ENCODE measurements at regions not wholly inside any gene's neighbourhood (a gene's known extent, or its start where the extent isn't known, plus 50 kb on each side); places are given as distances from the start of the nearest gene placed in this dataset.
"Not testable (repeated sequence)": the region's sequence is repeated elsewhere in the genome, so short reads cannot be mapped to it uniquely, and the experiment has no call there.

DNA sequence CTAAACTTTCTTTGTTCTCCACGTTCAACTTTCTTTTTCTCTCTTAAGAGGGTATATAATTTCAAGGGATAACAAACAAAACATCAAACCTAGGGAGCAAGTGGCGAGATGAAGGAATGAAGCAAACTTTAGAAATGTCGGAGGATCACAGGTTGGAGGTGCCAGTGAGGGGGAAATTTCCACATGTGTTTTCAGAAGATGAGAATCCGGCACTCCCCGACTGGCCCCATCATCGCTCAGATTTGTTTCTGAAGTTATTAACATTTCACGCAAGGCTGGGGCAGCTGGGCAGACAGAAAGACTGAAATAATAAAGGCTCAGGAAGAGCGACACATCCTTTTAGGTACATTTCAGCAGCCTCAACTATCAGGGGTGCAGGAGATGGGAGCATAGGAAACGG is 134.9 kb downstream of the SMIM20 start:
- Mint-ChIP-seq H3K27me3 (peaks cover 9% of the 10 kb centered on the region), H3K36me3 (no peaks in the 10 kb centered on the region)

DNA sequence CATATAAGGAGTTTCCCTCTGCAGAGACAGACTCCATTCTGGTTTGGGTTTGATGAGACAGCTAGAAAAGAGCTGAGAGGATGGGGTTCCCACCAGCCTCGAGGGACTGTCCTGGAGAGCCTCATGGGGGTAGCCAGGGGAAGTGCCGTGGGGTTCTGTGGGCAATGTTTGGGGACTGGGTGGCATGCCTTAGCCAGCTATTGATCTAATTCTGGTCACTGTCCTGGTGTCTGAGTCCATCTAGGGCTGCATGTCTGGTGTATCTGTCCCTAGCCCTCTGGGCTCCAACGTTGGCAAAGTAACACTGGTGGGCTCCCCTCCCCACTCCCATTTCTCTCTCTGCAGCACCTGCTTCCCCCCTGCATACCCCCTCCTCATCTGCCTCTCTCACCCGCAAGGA is 135.4 kb downstream of the SMIM20 start:
- no peak overlapping the region for H3K4me3 Mint-ChIP-seq
- peaks cover 1% of the 10 kb centered on the region for H3K4me1 Mint-ChIP-seq (ENCODE audit: low read depth)
- H3K36me3 Mint-ChIP-seq, result no peaks in the 10 kb centered on the region
- H3K9me3 Mint-ChIP-seq (ENCODE audit: low read depth), result no peaks in the 10 kb centered on the region
- H3K27ac Mint-ChIP-seq, result no peak overlapping the region
- H3K27me3 Mint-ChIP-seq, result peaks cover 9% of the 10 kb centered on the region

More for the DNA sequence above, 134.9 kb downstream of the SMIM20 start:
- peaks cover 1% of the 10 kb centered on the region for H3K4me1 Mint-ChIP-seq (ENCODE audit: low read depth)
- no peak overlapping the region for H3K27ac Mint-ChIP-seq
- H3K9me3 Mint-ChIP-seq (ENCODE audit: low read depth), result no peaks in the 10 kb centered on the region
- no peak overlapping the region for H3K4me3 Mint-ChIP-seq

DNA sequence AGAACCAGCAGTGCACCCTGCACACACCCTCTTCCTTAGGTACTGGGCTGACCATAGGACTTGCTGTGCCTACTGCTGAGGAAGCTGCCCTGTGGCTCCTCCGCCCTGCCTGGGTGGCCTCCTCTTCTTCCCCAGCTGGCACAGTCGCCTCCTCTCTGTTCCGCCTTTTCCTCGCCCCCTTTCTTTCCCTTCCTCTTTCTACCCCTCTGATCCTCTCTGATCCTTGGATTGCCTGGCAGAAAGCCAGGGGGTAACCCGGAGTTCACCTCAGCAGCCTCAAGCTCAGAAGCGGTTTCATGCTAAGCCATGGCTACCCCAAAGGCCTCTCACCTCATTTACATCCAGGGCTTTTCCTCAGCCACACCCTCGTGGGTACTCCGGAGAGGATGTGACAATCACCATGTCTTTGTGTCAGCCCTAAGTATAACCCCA is 136.2 kb downstream of the SMIM20 start:
- Mint-ChIP-seq H3K36me3 (no peaks in the 10 kb centered on the region), H3K4me3 (no peak overlapping the region), H3K9me3 (ENCODE audit: low read depth) (no peaks in the 10 kb centered on the region), H3K27me3 (peaks cover 6% of the 10 kb centered on the region), H3K4me1 (ENCODE audit: low read depth) (peaks cover 2% of the 10 kb centered on the region), H3K27ac (peak overlapping the region; percentile 19)

DNA sequence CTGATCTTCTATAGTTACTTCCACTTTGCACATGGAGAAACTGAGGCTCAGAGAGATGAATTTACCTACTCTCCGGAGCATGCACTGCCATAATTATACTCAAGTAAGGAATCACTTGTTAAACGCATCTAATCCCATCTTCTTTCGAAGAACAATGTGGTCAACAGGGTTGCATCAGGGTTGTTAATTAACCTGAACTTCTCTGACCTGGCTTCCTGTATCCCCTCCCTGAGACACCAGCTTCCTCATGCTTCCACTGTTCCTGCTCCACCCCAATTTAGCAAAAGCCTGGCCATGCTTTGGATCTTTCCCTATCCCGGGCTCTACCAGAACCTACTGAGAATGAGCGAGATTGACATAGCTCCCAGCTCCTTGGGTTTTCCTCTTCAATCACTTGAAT is 136.7 kb downstream of the SMIM20 start:
- Mint-ChIP-seq H3K27me3 (peaks cover 6% of the 10 kb centered on the region), H3K4me3 (no peak overlapping the region), H3K9me3 (ENCODE audit: low read depth) (no peaks in the 10 kb centered on the region), H3K36me3 (no peaks in the 10 kb centered on the region), H3K27ac (no peak overlapping the region), H3K4me1 (ENCODE audit: low read depth) (peaks cover 2% of the 10 kb centered on the region)

DNA sequence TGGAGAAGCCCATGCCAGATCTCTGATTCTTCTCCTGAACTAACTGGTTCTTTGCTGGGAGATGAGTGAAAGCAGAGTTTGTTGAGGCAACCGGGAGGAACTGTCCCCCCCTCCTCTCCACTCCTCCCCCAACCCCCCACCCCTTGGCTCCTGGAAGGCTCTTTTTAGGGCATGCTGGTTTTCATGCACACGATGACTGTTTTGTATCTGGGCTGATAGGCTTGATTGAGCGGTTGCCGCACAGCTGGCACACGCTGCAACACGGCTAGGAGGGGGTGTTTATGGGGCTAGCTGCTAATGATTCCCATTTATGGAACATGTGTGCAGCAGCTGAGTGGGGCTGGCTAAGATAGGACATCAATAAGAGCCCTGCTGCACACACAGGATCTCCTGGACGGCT is 137.2 kb downstream of the SMIM20 start:
- Mint-ChIP-seq H3K4me1 (ENCODE audit: low read depth) (peaks cover 2% of the 10 kb centered on the region), H3K36me3 (no peaks in the 10 kb centered on the region), H3K27ac (no peak overlapping the region), H3K4me3 (no peak overlapping the region), H3K27me3 (peaks cover 6% of the 10 kb centered on the region), H3K9me3 (ENCODE audit: low read depth) (no peaks in the 10 kb centered on the region)

DNA sequence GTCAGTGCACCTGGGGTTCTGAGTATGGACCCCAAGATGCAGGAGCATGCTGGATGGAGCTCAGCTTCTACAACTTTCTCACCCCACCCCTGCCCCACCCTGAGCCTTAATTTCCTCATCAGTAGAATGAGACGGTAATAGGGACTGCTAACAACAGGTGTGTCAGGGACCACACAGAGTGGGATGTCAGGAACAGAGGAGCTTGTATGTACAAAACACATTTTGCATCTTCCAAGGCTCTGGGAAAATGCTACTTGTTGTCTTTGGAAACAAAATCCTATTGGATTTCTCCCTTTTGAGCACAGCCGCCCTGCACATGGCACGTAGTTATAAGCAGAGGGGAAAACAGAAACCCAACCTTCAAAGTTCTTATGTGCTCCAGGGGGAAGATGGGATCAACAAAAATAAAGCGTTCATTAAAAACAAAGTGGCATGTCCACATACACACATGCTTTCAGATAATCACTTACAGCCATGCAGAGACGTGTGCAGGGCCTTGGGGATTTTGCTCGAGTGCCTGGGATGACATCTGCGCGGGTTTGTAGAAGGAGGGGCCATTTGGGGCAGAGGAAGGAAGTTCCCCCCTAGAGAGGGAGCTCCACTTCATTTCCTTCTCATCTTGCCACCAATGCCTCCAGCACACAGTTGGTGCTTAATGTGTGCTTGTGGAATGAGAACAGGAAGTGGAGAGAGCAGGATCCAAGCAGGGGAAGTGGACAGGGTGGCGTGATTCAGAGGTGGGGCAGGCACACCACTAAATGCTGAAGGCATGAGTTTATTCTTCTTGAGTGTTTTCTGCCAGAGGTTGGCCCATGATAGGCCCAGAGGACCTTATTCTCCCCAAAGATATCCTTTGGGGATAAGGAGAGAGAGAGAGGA is 138.9 kb downstream of the SMIM20 start:
- Mint-ChIP-seq H3K36me3 (no peaks in the 10 kb centered on the region), H3K4me3 (no peak overlapping the region), H3K4me1 (ENCODE audit: low read depth) (peaks cover 2% of the 10 kb centered on the region), H3K9me3 (ENCODE audit: low read depth) (no peaks in the 10 kb centered on the region), H3K27ac (no peak overlapping the region), H3K27me3 (peaks cover 12% of the 10 kb centered on the region)

DNA sequence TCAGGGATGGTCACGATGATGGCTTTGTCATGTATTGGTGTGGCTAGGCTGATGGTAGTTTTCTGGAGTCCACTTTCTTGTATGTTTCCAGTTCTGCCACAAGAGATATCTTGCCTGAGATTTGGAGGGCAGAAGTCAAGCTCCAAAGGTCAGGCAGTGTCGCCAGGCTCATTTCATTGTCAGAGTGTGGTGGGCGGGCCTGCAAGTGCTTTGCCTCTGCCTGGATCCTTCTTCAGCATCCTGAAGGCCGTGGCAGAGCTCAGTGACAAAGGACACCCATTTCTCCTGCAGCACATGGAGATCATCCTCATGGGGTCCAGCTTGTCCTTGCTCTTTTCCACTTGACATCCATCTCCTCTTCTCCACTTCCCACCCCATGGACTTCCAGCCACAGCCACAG is 139.7 kb downstream of the SMIM20 start:
- no peaks in the 10 kb centered on the region for H3K36me3 Mint-ChIP-seq

DNA sequence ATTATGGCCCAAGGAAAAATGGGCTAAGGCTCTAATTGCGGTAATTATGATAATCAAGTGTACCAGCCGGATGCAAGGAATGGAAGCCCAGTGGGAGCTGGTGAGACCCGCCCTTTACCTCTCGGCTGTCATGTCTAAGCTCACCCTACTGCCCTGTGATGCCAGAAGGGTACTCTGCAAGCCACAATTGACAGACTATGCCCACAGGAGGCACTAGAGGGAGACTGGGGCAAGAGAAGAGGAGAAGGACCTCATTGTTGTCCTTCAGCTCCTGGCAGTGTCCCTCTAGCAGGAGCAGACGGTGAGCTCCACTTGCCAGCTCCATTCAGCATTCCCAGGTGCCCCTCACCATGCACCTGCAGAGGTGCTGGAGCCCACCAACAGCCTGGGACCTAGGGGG is 141.8 kb downstream of the SMIM20 start:
- peaks cover 12% of the 10 kb centered on the region for H3K4me1 Mint-ChIP-seq (ENCODE audit: low read depth)
- peaks cover 2% of the 10 kb centered on the region for H3K36me3 Mint-ChIP-seq
- peaks cover 6% of the 10 kb centered on the region for H3K27me3 Mint-ChIP-seq
- H3K27ac Mint-ChIP-seq, result no peak overlapping the region
- H3K9me3 Mint-ChIP-seq (ENCODE audit: low read depth), result no peaks in the 10 kb centered on the region
- H3K4me3 Mint-ChIP-seq, result no peak overlapping the region

More for the DNA sequence above, 139.7 kb downstream of the SMIM20 start:
- Mint-ChIP-seq H3K9me3 (ENCODE audit: low read depth) (no peaks in the 10 kb centered on the region), H3K4me1 (ENCODE audit: low read depth) (peaks cover 8% of the 10 kb centered on the region), H3K27ac (no peak overlapping the region), H3K4me3 (no peak overlapping the region), H3K27me3 (peaks cover 12% of the 10 kb centered on the region)

DNA sequence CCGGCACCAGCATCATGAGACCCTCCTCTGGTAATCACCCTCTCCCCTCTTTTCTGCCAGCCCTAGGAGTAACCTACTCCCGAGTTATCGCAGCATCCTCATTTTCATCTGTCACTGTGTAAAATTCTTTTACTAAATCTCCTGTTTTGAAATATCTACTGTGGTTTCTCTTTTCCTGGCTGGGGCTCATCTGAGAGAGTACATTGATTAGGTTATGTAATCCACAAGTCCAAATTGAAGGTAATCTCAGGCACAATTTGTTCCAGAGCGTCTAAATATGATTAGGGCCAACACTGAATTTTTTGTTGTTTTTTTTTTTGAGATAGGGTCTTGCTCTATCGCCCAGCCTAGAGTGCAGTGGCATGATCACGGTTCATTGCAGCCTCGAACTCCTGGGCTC is 142.4 kb downstream of the SMIM20 start:
- H3K27ac Mint-ChIP-seq, result no peak overlapping the region
- H3K27me3 Mint-ChIP-seq, result peaks cover 6% of the 10 kb centered on the region
- H3K36me3 Mint-ChIP-seq, result peaks cover 2% of the 10 kb centered on the region
- H3K4me1 Mint-ChIP-seq (ENCODE audit: low read depth), result peaks cover 12% of the 10 kb centered on the region
- H3K4me3 Mint-ChIP-seq, result no peak overlapping the region
- no peaks in the 10 kb centered on the region for H3K9me3 Mint-ChIP-seq (ENCODE audit: low read depth)

DNA sequence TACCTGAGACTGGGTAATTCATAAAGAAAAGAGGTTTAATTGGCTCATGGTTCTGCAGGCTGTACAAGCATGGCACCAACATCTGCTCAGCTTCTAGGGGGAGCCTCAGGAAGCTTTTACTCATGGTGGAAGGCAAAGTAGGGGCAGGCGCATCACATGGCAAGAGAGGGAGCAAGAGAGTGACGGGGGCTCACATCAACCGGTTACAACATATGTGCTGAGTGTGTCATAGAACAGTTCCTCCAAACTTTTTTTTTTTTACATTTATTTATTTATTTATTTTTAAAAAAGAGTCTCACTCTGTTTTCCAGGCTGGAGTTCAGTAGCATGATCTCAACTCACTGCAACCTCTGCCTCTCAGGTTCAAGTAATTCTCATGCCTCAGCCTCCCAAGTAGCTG is 143.8 kb downstream of the SMIM20 start:
- H3K9me3 Mint-ChIP-seq (ENCODE audit: low read depth); H3K27me3 Mint-ChIP-seq; H3K4me3 Mint-ChIP-seq; H3K27ac Mint-ChIP-seq; H3K36me3 Mint-ChIP-seq: not testable (repeated sequence)
- H3K4me1 Mint-ChIP-seq (ENCODE audit: low read depth), result peaks cover 12% of the 10 kb centered on the region

DNA sequence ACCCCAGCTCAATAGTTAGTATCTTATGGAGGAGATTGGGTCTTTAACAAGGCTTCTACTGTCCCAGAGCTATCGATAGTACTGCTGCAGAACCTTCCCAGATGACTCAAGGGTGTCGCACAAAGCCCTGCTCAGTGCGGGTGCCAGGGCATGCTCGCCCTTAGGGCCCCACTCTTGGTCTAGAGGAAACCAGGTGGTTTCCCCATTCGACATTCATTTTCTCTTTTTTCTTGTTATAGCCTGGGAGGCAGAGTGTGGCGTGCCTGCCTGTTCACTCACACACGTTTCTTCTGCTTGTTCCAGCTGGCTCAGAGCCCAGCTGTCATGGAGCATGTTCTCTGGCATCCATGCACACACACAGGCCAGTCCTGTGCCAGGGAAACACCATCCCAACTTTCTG is 144.5 kb downstream of the SMIM20 start:
- Mint-ChIP-seq H3K36me3 (peaks cover 2% of the 10 kb centered on the region), H3K27ac (peak overlapping the region; percentile 36), H3K4me3 (no peak overlapping the region), H3K27me3 (peaks cover 6% of the 10 kb centered on the region), H3K9me3 (ENCODE audit: low read depth) (no peaks in the 10 kb centered on the region), H3K4me1 (ENCODE audit: low read depth) (peaks cover 12% of the 10 kb centered on the region)

DNA sequence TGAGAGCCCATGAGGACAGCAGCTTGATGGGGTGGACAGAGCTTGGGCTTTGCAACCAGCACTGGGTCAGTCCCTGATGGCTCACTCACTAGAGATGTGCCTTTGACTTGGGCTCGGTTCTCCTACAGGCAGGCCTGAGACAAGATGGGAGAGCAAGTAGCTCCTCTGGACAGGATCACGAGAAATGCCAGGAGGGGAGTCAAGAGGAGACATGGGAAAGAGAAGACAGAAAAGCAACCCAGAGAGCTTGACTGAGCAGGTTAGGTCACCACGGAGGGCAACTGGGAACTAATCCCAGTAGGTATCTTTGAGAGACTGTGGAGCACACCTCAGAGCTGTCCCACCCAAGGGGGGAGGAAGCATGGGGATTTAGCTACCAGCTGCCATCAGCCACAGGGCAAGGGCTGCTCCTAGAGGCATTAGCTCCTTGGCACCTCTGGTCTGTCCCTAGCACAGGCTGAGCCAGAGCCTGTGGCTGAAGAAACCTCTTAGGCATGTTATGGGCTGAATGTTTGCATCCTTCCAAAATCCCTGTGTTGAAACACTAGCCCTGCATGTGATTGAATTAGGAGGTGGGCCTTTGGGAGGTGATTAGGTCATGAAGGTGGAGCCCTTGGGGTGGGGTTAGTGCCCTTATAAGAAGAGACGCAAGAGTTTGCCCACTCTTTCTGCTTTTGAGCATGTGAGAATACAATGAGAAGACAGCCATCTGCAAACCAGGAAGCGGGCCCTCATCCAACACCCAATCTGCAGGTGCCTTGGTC is 145.6 kb downstream of the SMIM20 start:
- Mint-ChIP-seq H3K4me1 (ENCODE audit: low read depth) (peaks cover 12% of the 10 kb centered on the region), H3K27ac (no peak overlapping the region), H3K27me3 (peaks cover 6% of the 10 kb centered on the region), H3K36me3 (peaks cover 2% of the 10 kb centered on the region), H3K4me3 (no peak overlapping the region), H3K9me3 (ENCODE audit: low read depth) (no peaks in the 10 kb centered on the region)

DNA sequence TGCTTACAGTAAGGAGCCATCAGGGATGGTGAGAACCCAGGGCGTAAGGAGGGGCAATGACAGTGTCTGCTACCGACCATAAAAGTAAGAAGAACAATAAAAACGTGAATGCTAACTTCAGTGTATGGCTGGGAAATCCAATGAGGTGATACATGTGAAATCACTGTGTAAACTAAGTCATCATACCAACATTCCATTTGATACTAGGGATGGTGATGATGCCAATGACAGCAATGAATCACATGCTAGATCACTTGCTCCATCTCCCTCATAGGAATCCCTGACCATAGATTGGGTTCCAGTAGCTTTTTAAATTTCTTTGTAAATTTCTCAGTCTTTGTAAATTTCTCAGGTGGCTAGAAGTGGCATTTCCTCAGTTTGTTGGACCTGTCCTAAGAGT is 146.3 kb downstream of the SMIM20 start:
- Mint-ChIP-seq H3K4me3 (no peak overlapping the region), H3K9me3 (ENCODE audit: low read depth) (no peaks in the 10 kb centered on the region), H3K27ac (no peak overlapping the region), H3K4me1 (ENCODE audit: low read depth) (peaks cover 11% of the 10 kb centered on the region), H3K36me3 (peaks cover 2% of the 10 kb centered on the region), H3K27me3 (peaks cover 6% of the 10 kb centered on the region)

DNA sequence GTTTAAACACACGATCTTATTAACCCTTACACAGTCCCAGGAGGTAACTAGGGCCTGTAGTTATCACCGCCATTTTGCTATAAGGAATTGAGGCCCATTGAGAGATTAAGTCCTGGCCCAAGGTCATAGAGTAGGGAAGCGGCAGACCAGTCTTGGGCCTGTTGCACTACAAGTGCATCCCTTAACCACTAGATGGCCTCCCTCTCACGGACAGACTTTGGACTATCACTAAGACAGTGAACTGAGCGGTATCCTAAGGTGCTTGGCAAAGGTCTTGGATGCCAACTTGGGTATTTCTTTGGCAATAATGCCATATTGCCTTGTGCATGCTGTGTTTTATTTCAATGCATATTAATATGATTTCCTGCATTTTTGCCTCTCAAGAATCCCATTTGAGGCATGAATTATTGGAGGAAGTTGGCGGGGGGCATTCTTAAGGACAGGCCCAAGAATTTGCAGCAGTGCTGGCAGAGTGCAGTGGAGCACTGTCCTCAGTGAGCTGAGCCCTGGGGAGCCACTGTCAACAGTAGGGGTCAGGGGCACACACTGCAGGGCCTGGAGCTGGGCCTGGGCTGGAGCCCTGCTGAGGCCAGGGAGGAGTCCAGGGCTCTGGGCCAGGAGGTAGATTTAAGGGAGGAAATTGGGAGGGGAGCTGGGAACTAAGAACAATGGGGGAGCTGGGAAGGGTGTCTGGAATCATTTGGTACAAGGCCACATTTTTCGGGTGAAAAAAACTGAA is 147.4 kb downstream of the SMIM20 start:
- Mint-ChIP-seq H3K36me3 (peaks cover 2% of the 10 kb centered on the region), H3K4me3 (no peak overlapping the region), H3K9me3 (ENCODE audit: low read depth) (no peaks in the 10 kb centered on the region), H3K27ac (no peak overlapping the region), H3K4me1 (ENCODE audit: low read depth) (peaks cover 11% of the 10 kb centered on the region), H3K27me3 (peaks cover 6% of the 10 kb centered on the region)

DNA sequence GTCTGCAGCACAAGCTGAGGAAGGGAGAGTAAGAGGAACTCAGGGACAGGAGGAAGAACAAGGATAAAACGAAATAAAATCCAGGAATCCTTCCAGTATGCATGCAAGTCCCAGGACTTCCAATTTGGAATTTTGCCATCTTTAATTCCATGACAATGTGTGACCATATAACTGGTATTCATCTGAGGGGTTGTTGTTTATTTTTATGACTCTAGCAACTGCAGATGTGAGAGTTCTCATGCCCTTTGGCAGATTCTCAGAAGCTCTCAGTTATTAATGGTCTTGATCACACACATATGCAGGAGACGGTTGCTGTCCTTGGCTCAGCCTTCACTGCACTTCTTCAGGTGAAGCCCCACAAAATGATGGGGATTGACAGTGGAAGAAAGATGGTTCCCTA is 148.2 kb downstream of the SMIM20 start:
- H3K27me3 Mint-ChIP-seq, result peaks cover 5% of the 10 kb centered on the region
- peaks cover 2% of the 10 kb centered on the region for H3K36me3 Mint-ChIP-seq
- peaks cover 11% of the 10 kb centered on the region for H3K4me1 Mint-ChIP-seq (ENCODE audit: low read depth)
- no peaks in the 10 kb centered on the region for H3K9me3 Mint-ChIP-seq (ENCODE audit: low read depth)
- H3K27ac Mint-ChIP-seq, result no peak overlapping the region
- H3K4me3 Mint-ChIP-seq, result no peak overlapping the region

All from activated naive CD8-positive, alpha-beta T cell (primary cell).